ENCODE measurements at regions not wholly inside any gene's neighbourhood (a gene's known extent, or its start where the extent isn't known, plus 50 kb on each side); places are given as distances from the start of the nearest gene placed in this dataset.

DNA sequence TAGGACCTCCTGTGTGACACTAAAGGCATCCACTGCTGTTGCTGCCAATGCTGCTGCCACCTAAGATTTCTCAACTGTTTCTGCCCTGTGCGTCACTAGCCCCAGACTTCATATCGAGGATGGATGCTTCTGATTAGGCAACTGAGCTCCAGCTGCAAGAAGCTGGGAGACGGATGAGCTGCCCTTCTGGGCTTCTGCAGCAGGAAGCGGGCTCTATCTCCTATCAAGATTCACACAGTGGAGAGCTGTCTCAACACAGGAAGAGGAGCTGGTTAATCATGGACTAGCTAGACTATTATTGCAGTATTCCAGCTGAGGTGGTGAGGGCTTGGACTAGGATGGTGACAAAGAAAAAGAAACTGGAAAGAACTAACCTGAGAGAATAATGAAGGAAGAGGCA is 59.2 kb upstream of the PELI2 start:
- no peak overlapping the region for H2AFZ ChIP-seq (ENCODE audit: low read length)

DNA sequence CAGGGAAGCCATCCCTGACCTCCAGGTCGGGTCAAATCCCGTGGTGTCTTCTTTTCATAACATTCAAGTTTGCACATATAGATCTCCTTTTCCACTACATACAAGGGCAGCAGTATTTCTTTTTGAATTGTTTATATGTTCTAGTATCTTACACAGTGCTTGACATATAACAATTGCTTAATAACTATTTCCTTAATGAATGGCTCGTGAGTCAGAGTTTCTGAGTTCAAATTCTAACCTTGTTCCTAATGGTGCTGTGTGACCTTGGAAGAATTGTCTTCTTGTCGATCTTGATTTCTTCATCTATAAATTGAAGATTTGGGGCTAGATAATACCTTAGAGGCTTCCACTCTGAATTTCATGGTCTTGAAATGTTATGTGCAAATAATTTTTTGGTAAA is 57.2 kb upstream of the PELI2 start:
- Histone ChIP-seq H3K27me3 (ENCODE audit: control insufficient read depth, insufficient read depth, low read length) (peaks cover 6% of the 10 kb centered on the region), H3K4me3 (replicated peaks in 1 of 4; ENCODE audit: control extremely low read depth in 1 of 4, insufficient read depth in 1 of 4, low read depth in 3 of 4, low read length in 4 of 4) (no peak overlapping the region), H3K9me3 (ENCODE audit: control insufficient read depth, insufficient read depth, low read depth, low read length) (no peaks in the 10 kb centered on the region), H3K4me1 (ENCODE audit: control insufficient read depth, extremely low read depth, insufficient read depth, low read length) (no peaks in the 10 kb centered on the region), H3K36me3 (ENCODE audit: control insufficient read depth, insufficient read depth, low read length) (no peaks in the 10 kb centered on the region), H3K27ac (ENCODE audit: insufficient read depth, low read length) (no peak overlapping the region), H3K79me2 (ENCODE audit: control insufficient read depth, insufficient read depth, low read length) (no peaks in the 10 kb centered on the region), H4K20me1 (ENCODE audit: control insufficient read depth, extremely low read depth, insufficient read depth, low read length) (no peaks in the 10 kb centered on the region), H3K9ac (ENCODE audit: insufficient read depth, low read length) (no peak overlapping the region), H2AFZ (ENCODE audit: low read length) (no peak overlapping the region), H3K4me2 (ENCODE audit: extremely low read depth, insufficient read depth, low read length) (no peak overlapping the region)
- DNase-seq (ENCODE audit: low read depth in 2 of 2): peak in 1 of 2 donors; percentile 33
- TF ChIP-seq, protein P1, sequence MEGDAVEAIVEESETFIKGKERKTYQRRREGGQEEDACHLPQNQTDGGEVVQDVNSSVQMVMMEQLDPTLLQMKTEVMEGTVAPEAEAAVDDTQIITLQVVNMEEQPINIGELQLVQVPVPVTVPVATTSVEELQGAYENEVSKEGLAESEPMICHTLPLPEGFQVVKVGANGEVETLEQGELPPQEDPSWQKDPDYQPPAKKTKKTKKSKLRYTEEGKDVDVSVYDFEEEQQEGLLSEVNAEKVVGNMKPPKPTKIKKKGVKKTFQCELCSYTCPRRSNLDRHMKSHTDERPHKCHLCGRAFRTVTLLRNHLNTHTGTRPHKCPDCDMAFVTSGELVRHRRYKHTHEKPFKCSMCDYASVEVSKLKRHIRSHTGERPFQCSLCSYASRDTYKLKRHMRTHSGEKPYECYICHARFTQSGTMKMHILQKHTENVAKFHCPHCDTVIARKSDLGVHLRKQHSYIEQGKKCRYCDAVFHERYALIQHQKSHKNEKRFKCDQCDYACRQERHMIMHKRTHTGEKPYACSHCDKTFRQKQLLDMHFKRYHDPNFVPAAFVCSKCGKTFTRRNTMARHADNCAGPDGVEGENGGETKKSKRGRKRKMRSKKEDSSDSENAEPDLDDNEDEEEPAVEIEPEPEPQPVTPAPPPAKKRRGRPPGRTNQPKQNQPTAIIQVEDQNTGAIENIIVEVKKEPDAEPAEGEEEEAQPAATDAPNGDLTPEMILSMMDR (conservative IDR thresholded peaks at IDR 0.05 in 1 of 2, IDR thresholded peaks at IDR 0.05 in 1 of 2; ENCODE audit: low read depth in 1 of 2, low read length in 2 of 2): no peak
- TF ChIP-seq EZH2 (IDR thresholded peaks at IDR 0.05; ENCODE audit: low read length, missing control alignments): no peak

More for the DNA sequence above, 59.2 kb upstream of the PELI2 start:
- TF ChIP-seq, protein P1 (conservative IDR thresholded peaks at IDR 0.05 in 1 of 2, IDR thresholded peaks at IDR 0.05 in 1 of 2; ENCODE audit: low read depth in 1 of 2, low read length in 2 of 2): no peak
- TF ChIP-seq EZH2 (IDR thresholded peaks at IDR 0.05; ENCODE audit: low read length, missing control alignments): no peak
- Histone ChIP-seq H3K79me2 (ENCODE audit: control insufficient read depth, insufficient read depth, low read length) (no peaks in the 10 kb centered on the region), H3K36me3 (ENCODE audit: control insufficient read depth, insufficient read depth, low read length) (no peaks in the 10 kb centered on the region), H4K20me1 (ENCODE audit: control insufficient read depth, extremely low read depth, insufficient read depth, low read length) (no peaks in the 10 kb centered on the region), H3K9me3 (ENCODE audit: control insufficient read depth, insufficient read depth, low read depth, low read length) (no peaks in the 10 kb centered on the region), H3K4me2 (ENCODE audit: extremely low read depth, insufficient read depth, low read length) (no peak overlapping the region), H3K27ac (ENCODE audit: insufficient read depth, low read length) (no peak overlapping the region), H3K27me3 (ENCODE audit: control insufficient read depth, insufficient read depth, low read length) (peaks cover 6% of the 10 kb centered on the region), H3K9ac (ENCODE audit: insufficient read depth, low read length) (no peak overlapping the region), H3K4me1 (ENCODE audit: control insufficient read depth, extremely low read depth, insufficient read depth, low read length) (no peaks in the 10 kb centered on the region), H3K4me3 (replicated peaks in 1 of 4; ENCODE audit: control extremely low read depth in 1 of 4, insufficient read depth in 1 of 4, low read depth in 3 of 4, low read length in 4 of 4) (no peak overlapping the region)
- peak in 1 of 2 donors; percentile 63 for DNase-seq (ENCODE audit: low read depth in 2 of 2)

DNA sequence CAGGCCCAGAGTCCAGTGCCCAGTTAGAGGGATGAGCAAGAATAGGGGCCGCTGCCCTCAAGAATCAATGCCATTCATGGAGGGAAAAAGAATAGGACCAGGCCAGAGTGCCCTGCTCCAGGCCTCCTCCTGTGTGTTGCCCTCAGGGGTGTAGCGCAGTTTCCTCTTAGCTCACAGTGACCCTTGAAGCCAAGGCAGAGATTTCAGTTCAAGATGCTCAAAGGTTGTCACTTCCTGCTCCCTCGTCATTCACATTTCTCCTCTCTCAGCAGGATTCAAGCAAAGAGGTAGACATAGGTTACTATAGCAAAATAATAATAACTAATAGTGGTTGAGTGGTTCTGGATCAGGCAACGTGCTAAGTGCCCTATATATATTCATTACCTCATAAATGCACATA is 55.1 kb upstream of the PELI2 start:
- no peak for DNase-seq (ENCODE audit: low read depth in 2 of 2)
- Histone ChIP-seq H3K9me3 (ENCODE audit: control insufficient read depth, insufficient read depth, low read depth, low read length) (no peaks in the 10 kb centered on the region), H3K27ac (ENCODE audit: insufficient read depth, low read length) (no peak overlapping the region), H3K4me1 (ENCODE audit: control insufficient read depth, extremely low read depth, insufficient read depth, low read length) (no peaks in the 10 kb centered on the region), H3K27me3 (ENCODE audit: control insufficient read depth, insufficient read depth, low read length) (peaks cover 6% of the 10 kb centered on the region), H3K4me2 (ENCODE audit: extremely low read depth, insufficient read depth, low read length) (no peak overlapping the region), H3K79me2 (ENCODE audit: control insufficient read depth, insufficient read depth, low read length) (no peaks in the 10 kb centered on the region), H4K20me1 (ENCODE audit: control insufficient read depth, extremely low read depth, insufficient read depth, low read length) (no peaks in the 10 kb centered on the region), H2AFZ (ENCODE audit: low read length) (no peak overlapping the region), H3K9ac (ENCODE audit: insufficient read depth, low read length) (no peak overlapping the region), H3K4me3 (replicated peaks in 1 of 4; ENCODE audit: control extremely low read depth in 1 of 4, insufficient read depth in 1 of 4, low read depth in 3 of 4, low read length in 4 of 4) (no peak overlapping the region), H3K36me3 (ENCODE audit: control insufficient read depth, insufficient read depth, low read length) (no peaks in the 10 kb centered on the region)
- TF ChIP-seq, protein P1 (conservative IDR thresholded peaks at IDR 0.05 in 1 of 2, IDR thresholded peaks at IDR 0.05 in 1 of 2; ENCODE audit: low read depth in 1 of 2, low read length in 2 of 2): no peak
- TF ChIP-seq EZH2 (IDR thresholded peaks at IDR 0.05; ENCODE audit: low read length, missing control alignments): no peak
